Femur (tissue), 1 donor: ENCODE measurements at regions not wholly inside any gene's neighbourhood (a gene's known extent, or its start where the extent isn't known, plus 50 kb on each side); places are given as distances from the start of the nearest gene placed in this dataset.

Experiments used
- DNase-seq: peaks from one replicate; pipeline ENCODE4 v3.0.0-alpha.2; 2017

- no peak for DNase-seq
Measured at GRCh38 chr16:54351171-54351570, 64.6 kb upstream of the IRX3 start.

- no peak for DNase-seq
Measured at GRCh38 chr16:54347961-54348360, 61.4 kb upstream of the IRX3 start.

- DNase-seq: no peak
Measured at GRCh38 chr16:54346041-54346440, 59.5 kb upstream of the IRX3 start.

GRCh38 chr16:54344646-54345630, 58.4 kb upstream of the IRX3 start:
- no peak for DNase-seq

GRCh38 chr16:54342966-54343365, 56.4 kb upstream of the IRX3 start:
- no peak for DNase-seq

- DNase-seq: no peak
Measured at GRCh38 chr16:54341892-54342776, 55.5 kb upstream of the IRX3 start.

- no peak for DNase-seq
Measured at GRCh38 chr16:54340531-54340930, 53.9 kb upstream of the IRX3 start.

GRCh38 chr16:54336631-54337204, 50.1 kb upstream of the IRX3 start:
- DNase-seq: no peak
